Activated CD8-positive, alpha-beta memory T cell treated with anti-CD3 and anti-CD28 coated beads, Interleukin-2, amount 10 ng/mL, durations not matched to agents 7 days and 5 days (primary cell): ENCODE measurements at regions not wholly inside any gene's neighbourhood (a gene's known extent, or its start where the extent isn't known, plus 50 kb on each side); places are given as distances from the start of the nearest gene placed in this dataset.

Experiments
- ATAC-seq: fragments of 150-1000 bp; cut with Tn5 transposase; one replicate; pipeline ENCODE4 v1.10.0; 2021; ENCODE audit warnings: moderate library complexity
- CTCF ChIA-PET: fragments of 350-600 bp; sonication (Branson Sonifier 250); formaldehyde crosslinking; loops from one replicate; lab custom pipeline; 2021; ENCODE audit warnings: antibody characterized with exemption; lab: Charles Lee
- DNase-seq: peaks from one replicate; pipeline ENCODE4 v3.0.0-alpha.2; 2020
- H3K27ac Mint-ChIP-seq: one replicate; pipeline ENCODE4 v1.8.0; 2021; ENCODE audit warnings: mild to moderate bottlenecking, mixed read lengths
- H3K27me3 Mint-ChIP-seq: one replicate; pipeline ENCODE4 v1.8.0; 2021; ENCODE audit warnings: mixed read lengths
- H3K36me3 Mint-ChIP-seq: one replicate; pipeline ENCODE4 v1.8.0; 2021; ENCODE audit warnings: mild to moderate bottlenecking, mixed read lengths
- H3K4me1 Mint-ChIP-seq: one replicate; pipeline ENCODE4 v1.8.0; 2021; ENCODE audit warnings: mixed read lengths
- H3K4me3 Mint-ChIP-seq: one replicate; pipeline ENCODE4 v1.8.0; 2021; ENCODE audit warnings: mild to moderate bottlenecking, moderate library complexity, mixed read lengths
- H3K9me3 Mint-ChIP-seq: one replicate; pipeline ENCODE4 v1.8.0; 2022; ENCODE audit warnings: low read depth, mixed read lengths

DNA sequence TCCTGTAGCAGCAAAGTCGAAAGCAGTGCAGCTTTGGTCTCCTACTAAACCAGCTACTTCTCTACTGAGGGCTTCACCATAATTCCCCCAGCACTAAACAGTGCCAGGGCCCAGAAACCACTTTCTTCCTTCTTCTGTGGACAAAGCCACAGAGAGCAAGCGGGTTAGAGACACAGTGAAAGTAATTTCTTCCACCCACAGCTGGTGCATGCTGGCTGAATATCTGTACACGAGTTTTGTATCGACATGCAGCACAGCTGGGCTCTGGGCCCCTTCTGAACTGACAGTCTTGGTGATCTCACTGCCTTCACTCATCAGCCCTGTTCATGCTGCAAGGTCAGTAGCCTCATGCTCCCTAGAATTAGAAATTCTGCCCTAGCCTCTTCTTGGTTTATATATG is 74.0 kb upstream of the SULT1C3 start:
- Mint-ChIP-seq H3K36me3 (no peaks in the 10 kb centered on the region), H3K4me3 (no peak overlapping the region), H3K9me3 (no peaks in the 10 kb centered on the region), H3K27ac (no peak overlapping the region), H3K27me3 (no peaks in the 10 kb centered on the region), H3K4me1 (no peaks in the 10 kb centered on the region)
- ATAC-seq = no peak
- CTCF ChIA-PET = no interaction called here
- no peak for DNase-seq

DNA sequence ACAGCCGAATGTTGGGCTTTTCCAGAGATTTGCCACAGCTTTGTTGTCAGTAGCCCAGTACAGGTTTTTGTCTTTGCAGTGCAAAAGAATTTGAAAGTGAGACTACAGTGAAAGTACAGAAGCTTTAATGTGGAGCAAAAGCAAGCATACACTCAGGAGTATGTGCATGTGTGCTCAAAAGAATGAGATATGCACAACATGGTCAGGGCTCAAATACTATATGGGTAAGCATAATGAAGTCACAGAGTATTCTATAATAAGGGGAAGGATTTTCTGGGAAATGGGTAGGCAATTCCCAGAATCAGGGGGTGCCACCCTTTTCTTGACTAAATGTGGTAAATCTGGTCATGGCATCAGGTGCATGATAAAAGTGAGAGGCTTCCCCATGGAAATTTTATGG is 72.1 kb upstream of the SULT1C3 start:
- CTCF ChIA-PET = no interaction called here
- no peak for DNase-seq
- Mint-ChIP-seq H3K27me3 (no peaks in the 10 kb centered on the region), H3K4me3 (no peak overlapping the region), H3K36me3 (no peaks in the 10 kb centered on the region), H3K9me3 (no peaks in the 10 kb centered on the region), H3K4me1 (no peaks in the 10 kb centered on the region), H3K27ac (no peak overlapping the region)
- ATAC-seq = no peak

DNA sequence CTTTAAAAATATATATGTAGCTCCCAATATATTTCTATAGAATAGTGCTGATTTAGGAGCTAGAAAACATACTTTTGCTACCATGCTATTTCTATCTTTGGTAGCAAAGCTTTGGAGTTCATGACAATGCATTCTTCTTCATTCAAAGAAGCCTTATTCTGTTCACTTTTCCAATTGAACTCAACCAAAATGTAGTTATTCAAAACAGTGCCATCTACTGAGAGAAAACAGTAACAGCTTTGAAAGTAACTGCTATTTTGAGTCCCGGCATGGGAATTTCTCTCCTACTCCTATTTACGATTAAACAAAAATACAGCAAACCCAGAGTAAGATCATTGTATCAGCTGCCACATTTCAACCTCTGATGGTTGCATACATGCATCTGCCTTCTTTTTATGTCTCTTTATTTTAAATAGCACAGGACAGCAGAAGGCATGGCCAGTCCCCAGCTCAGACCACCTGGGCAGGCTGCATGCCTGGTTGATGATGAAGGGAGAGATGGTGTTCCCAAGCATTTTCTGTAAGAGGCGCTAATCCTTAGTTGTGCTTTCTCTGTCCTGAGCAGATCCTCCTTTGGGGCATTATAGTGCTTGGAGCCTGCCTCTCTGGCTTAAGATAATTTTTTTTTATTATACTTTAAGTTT is 69.7 kb upstream of the SULT1C3 start:
- CTCF ChIA-PET = interaction anchor here (1.3 to 1.5 kb wide), 2 partner anchors 8 to 14 kb away, joined by 4 to 8 read pairs; no protein-coding TSS in a partner anchor
- no peaks in the 10 kb centered on the region for H3K27me3 Mint-ChIP-seq

DNA sequence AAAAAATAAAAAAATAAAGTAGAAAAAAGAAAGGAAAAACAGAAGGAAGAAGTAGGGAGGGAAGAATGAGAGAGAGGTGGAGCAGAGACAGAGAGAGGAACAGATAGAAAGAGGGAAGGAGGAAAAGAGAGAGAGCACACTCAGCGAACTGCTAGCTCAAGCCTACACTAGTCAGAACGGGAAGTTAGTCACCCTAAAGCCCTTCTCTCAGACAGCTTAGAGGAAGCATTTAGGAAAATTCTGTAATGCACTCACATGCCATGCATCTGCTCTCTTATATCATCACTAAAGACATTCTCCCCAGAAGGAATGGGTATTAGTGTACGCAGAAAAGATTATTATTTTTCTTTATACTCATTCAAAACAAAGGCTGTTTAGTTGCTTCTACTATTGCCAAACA is 68.1 kb upstream of the SULT1C3 start:
- no peaks in the 10 kb centered on the region for H3K36me3 Mint-ChIP-seq
- H3K27me3 Mint-ChIP-seq = no peaks in the 10 kb centered on the region
- H3K4me1 Mint-ChIP-seq = no peaks in the 10 kb centered on the region
- ATAC-seq = no peak
- no peaks in the 10 kb centered on the region for H3K9me3 Mint-ChIP-seq
- no peak overlapping the region for H3K27ac Mint-ChIP-seq
- no peak for DNase-seq
- CTCF ChIA-PET = no interaction called here
- no peak overlapping the region for H3K4me3 Mint-ChIP-seq

More for the DNA sequence above, 69.7 kb upstream of the SULT1C3 start:
- H3K36me3 Mint-ChIP-seq = no peaks in the 10 kb centered on the region
- DNase-seq (no peak), ATAC-seq (no peak)
- H3K27ac Mint-ChIP-seq = no peak overlapping the region
- no peak overlapping the region for H3K4me3 Mint-ChIP-seq
- no peaks in the 10 kb centered on the region for H3K4me1 Mint-ChIP-seq
- H3K9me3 Mint-ChIP-seq = no peaks in the 10 kb centered on the region

DNA sequence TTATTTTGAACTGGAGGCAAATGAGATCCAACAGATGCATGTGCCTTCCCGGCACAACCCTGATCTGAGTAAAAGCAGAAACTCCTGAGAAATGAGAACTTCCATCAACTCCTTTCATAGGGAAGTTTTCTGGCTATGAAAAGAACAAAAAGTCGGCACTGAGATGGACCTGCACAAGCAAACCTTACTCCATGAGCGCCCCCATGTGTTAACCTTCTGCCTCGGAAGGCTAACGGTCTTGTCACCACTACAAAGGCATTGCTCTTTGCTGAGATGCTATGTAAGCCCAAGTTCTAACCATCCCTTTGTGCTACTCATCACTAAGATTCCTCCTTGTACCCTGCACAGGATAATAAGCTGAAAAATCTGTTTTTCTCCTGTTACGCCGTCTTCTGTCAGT is 57.3 kb upstream of the SULT1C3 start:
- no peak for ATAC-seq
- no peaks in the 10 kb centered on the region for H3K9me3 Mint-ChIP-seq
- no peak overlapping the region for H3K27ac Mint-ChIP-seq
- H3K4me3 Mint-ChIP-seq = no peak overlapping the region
- H3K27me3 Mint-ChIP-seq = no peaks in the 10 kb centered on the region
- CTCF ChIA-PET = no interaction called here
- DNase-seq = no peak
- H3K4me1 Mint-ChIP-seq = no peaks in the 10 kb centered on the region
- H3K36me3 Mint-ChIP-seq = no peaks in the 10 kb centered on the region

DNA sequence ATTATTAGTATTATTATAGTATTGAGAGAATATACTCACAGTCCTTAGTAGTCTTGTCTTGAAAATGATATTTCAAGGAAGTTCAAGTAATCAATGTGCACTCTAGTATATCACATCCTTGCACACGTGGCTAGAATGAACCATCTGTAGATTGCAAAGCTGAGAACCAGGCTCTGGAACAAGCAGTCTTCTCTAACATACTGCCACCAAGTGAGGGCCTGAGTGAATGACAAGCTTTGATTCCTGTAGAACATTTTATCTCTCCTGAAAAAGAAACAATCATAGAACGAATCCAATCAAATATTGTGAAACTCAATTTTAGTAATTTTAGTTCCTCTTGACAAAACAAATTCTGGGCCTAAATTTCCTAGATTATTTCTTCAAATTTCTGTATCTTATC is 55.3 kb upstream of the SULT1C3 start:
- H3K4me3 Mint-ChIP-seq = no peak overlapping the region
- no peaks in the 10 kb centered on the region for H3K9me3 Mint-ChIP-seq
- no peaks in the 10 kb centered on the region for H3K27me3 Mint-ChIP-seq
- H3K27ac Mint-ChIP-seq = no peak overlapping the region
- no peaks in the 10 kb centered on the region for H3K36me3 Mint-ChIP-seq
- ATAC-seq (no peak), DNase-seq (no peak)
- CTCF ChIA-PET = interaction anchor here (0.5 to 2.5 kb wide), 4 partner anchors 9 to 601 kb away, joined by 3 to 8 read pairs (median 4); no protein-coding TSS in a partner anchor
- no peaks in the 10 kb centered on the region for H3K4me1 Mint-ChIP-seq

DNA sequence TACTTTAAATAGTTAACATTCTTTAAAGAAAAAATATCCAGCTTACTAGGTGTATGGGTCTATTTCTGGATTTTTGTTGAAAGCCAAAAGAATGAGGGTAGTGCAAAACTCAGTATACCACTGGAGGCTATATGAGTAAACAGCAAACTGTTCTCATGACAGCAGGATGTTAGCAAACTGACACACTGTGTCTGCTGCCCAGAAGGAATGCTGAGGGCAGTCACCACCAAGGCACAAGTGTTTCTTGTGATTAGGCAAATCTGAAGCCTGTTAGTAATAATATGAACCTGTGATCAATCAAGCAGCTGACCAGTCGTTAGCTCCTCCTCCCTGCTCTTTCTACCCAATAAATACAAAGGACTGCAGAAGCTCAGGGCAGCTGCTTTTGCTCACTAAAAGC is 50.5 kb upstream of the SULT1C3 start:
- Mint-ChIP-seq H3K4me1 (no peaks in the 10 kb centered on the region), H3K27me3 (peaks cover 3% of the 10 kb centered on the region), H3K36me3 (no peaks in the 10 kb centered on the region), H3K9me3 (no peaks in the 10 kb centered on the region), H3K4me3 (no peak overlapping the region), H3K27ac (no peak overlapping the region)
- DNase-seq (no peak), ATAC-seq (no peak)
- CTCF ChIA-PET = no interaction called here
